Neural progenitor cell (in vitro differentiated cells): ENCODE measurements at regions not wholly inside any gene's neighbourhood (a gene's known extent, or its start where the extent isn't known, plus 50 kb on each side); places are given as distances from the start of the nearest gene placed in this dataset.
A peak's percentile ranks its signal among the peaks of the same experiment; 100 is the strongest.

Source experiments
- DNase-seq: peaks from one replicate; pipeline ENCODE4 v3.0.0-alpha.2; 2016; ENCODE audit warnings: low spot score
- H2AFZ ChIP-seq: fragments of 200-600 bp; sonication (generic); replicated peaks from 2 replicates; pipeline ENCODE4 v1.6.1; 2016; ENCODE audit warnings: antibody characterized with exemption
- H3F3A ChIP-seq: fragments of 200-600 bp; sonication (generic); 2 replicates; pipeline ENCODE4 v1.6.1; 2016; ENCODE audit warnings: antibody characterized with exemption, low read depth
- H3K27ac ChIP-seq: fragments of 200-600 bp; sonication (generic); 2 replicates; pipeline ENCODE4 v1.5.1; 2016; ENCODE audit warnings: mild to moderate bottlenecking
- H3K27me3 ChIP-seq: fragments of 200-600 bp; sonication (generic); 2 replicates; pipeline ENCODE4 v1.6.1; 2016; ENCODE audit warnings: mild to moderate bottlenecking, moderate library complexity
- H3K36me3 ChIP-seq: fragments of 200-600 bp; sonication (generic); 2 replicates; pipeline ENCODE4 v1.5.1; 2016
- H3K4me1 ChIP-seq: fragments of 200-600 bp; sonication (generic); 2 replicates; pipeline ENCODE4 v1.6.1; 2016; ENCODE audit warnings: mixed run types
- H3K4me2 ChIP-seq: fragments of 200-600 bp; sonication (generic); 2 replicates; pipeline ENCODE4 v1.6.1; 2016
- H3K4me3 ChIP-seq: fragments of 200-600 bp; sonication (generic); 2 replicates; pipeline ENCODE4 v1.5.1; 2016
- H3K79me2 ChIP-seq: fragments of 200-600 bp; sonication (generic); 2 replicates; pipeline ENCODE4 v1.6.1; 2016; ENCODE audit warnings: low read depth
- H3K9ac ChIP-seq: fragments of 200-600 bp; sonication (generic); 2 replicates; pipeline ENCODE4 v1.6.1; 2016
- H3K9me3 ChIP-seq: fragments of 200-600 bp; sonication (generic); 2 replicates; pipeline ENCODE4 v1.5.1; 2016; ENCODE audit warnings: low read depth
- H4K20me1 ChIP-seq: fragments of 200-600 bp; sonication (generic); 2 replicates; pipeline ENCODE4 v1.6.1; 2016; ENCODE audit warnings: low read depth
- H3K27ac Mint-ChIP-seq: 3 replicates; pipeline ENCODE4 v1.8.0; 2021; ENCODE audit warnings: mixed read lengths
- H3K27me3 Mint-ChIP-seq: 2 replicates; pipeline ENCODE4 v1.8.0; 2022; ENCODE audit warnings: low read depth, mild to moderate bottlenecking, inconsistent platforms, moderate library complexity, mixed read lengths; ENCODE audit not compliant: insufficient read depth
- H3K36me3 Mint-ChIP-seq: 3 replicates; pipeline ENCODE4 v1.8.0; 2021; ENCODE audit warnings: mixed read lengths
- H3K4me1 Mint-ChIP-seq: 3 replicates; pipeline ENCODE4 v1.8.0; 2021; ENCODE audit warnings: mixed read lengths
- H3K4me3 Mint-ChIP-seq: 3 replicates; pipeline ENCODE4 v1.8.0; 2021; ENCODE audit warnings: mild to moderate bottlenecking, moderate library complexity, mixed read lengths
- H3K9me3 Mint-ChIP-seq: 3 replicates; pipeline ENCODE4 v1.8.0; 2020; ENCODE audit warnings: mixed read lengths
- EZH2 ChIP-seq: fragments of 200-600 bp; sonication (generic); IDR thresholded peaks from 2 replicates; pipeline ENCODE4 v1.6.1; 2017; ENCODE audit warnings: antibody characterized with exemption, mild to moderate bottlenecking, moderate library complexity
- EZH2phosphoT487 ChIP-seq: fragments of 200-600 bp; sonication (generic); IDR thresholded peaks from 2 replicates; pipeline ENCODE4 v1.6.1; 2017; ENCODE audit warnings: antibody characterized with exemption
- TF ChIP-seq, protein P1 (sequence below): fragments of 200-600 bp; sonication (generic); IDR thresholded peaks from 2 replicates; pipeline ENCODE4 v1.5.1; 2017; ENCODE audit warnings: antibody characterized with exemption, mild to moderate bottlenecking

- Mint-ChIP-seq H3K4me1 (no peaks in the 10 kb centered on the region), H3K27ac (no peak overlapping the region), H3K9me3 (no peaks in the 10 kb centered on the region), H3K27me3 (no peaks in the 10 kb centered on the region), H3K36me3 (no peaks in the 10 kb centered on the region), H3K4me3 (no peak overlapping the region)
- Histone ChIP-seq H4K20me1 (no peaks in the 10 kb centered on the region), H3K9me3 (no peaks in the 10 kb centered on the region), H3K27ac (no peak overlapping the region), H3K4me2 (no peak overlapping the region), H3F3A (no peaks in the 10 kb centered on the region), H3K9ac (no peak overlapping the region), H3K4me1 (peaks cover 11% of the 10 kb centered on the region), H3K79me2 (no peaks in the 10 kb centered on the region), H3K27me3 (no peaks in the 10 kb centered on the region), H2AFZ (no peak overlapping the region), H3K36me3 (no peaks in the 10 kb centered on the region), H3K4me3 (no peak overlapping the region)
- DNase-seq, result no peak
- no peak for TF ChIP-seq EZH2
Observed at GRCh38 chr1:71167505-71167904, 86.7 kb upstream of the ZRANB2 start.

- Histone ChIP-seq H4K20me1 (no peaks in the 10 kb centered on the region), H3F3A (no peaks in the 10 kb centered on the region), H3K4me2 (peak overlapping the region; percentile 9), H3K9me3 (no peaks in the 10 kb centered on the region), H3K9ac (no peak overlapping the region), H3K27me3 (no peaks in the 10 kb centered on the region), H3K27ac (no peak overlapping the region), H2AFZ (no peak overlapping the region), H3K4me3 (no peak overlapping the region), H3K36me3 (no peaks in the 10 kb centered on the region), H3K4me1 (peaks cover 11% of the 10 kb centered on the region), H3K79me2 (no peaks in the 10 kb centered on the region)
- H3K4me1 Mint-ChIP-seq, result no peaks in the 10 kb centered on the region
- H3K27me3 Mint-ChIP-seq, result no peaks in the 10 kb centered on the region
- no peak overlapping the region for H3K4me3 Mint-ChIP-seq
- no peak overlapping the region for H3K27ac Mint-ChIP-seq
- H3K36me3 Mint-ChIP-seq, result no peaks in the 10 kb centered on the region
- TF ChIP-seq EZH2phosphoT487 (no peak), EZH2 (no peak)
- TF ChIP-seq, protein P1, sequence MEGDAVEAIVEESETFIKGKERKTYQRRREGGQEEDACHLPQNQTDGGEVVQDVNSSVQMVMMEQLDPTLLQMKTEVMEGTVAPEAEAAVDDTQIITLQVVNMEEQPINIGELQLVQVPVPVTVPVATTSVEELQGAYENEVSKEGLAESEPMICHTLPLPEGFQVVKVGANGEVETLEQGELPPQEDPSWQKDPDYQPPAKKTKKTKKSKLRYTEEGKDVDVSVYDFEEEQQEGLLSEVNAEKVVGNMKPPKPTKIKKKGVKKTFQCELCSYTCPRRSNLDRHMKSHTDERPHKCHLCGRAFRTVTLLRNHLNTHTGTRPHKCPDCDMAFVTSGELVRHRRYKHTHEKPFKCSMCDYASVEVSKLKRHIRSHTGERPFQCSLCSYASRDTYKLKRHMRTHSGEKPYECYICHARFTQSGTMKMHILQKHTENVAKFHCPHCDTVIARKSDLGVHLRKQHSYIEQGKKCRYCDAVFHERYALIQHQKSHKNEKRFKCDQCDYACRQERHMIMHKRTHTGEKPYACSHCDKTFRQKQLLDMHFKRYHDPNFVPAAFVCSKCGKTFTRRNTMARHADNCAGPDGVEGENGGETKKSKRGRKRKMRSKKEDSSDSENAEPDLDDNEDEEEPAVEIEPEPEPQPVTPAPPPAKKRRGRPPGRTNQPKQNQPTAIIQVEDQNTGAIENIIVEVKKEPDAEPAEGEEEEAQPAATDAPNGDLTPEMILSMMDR, result no peak
- DNase-seq, result no peak
- no peaks in the 10 kb centered on the region for H3K9me3 Mint-ChIP-seq
Observed at GRCh38 chr1:71166178-71167173, 85.6 kb upstream of the ZRANB2 start.

DNA sequence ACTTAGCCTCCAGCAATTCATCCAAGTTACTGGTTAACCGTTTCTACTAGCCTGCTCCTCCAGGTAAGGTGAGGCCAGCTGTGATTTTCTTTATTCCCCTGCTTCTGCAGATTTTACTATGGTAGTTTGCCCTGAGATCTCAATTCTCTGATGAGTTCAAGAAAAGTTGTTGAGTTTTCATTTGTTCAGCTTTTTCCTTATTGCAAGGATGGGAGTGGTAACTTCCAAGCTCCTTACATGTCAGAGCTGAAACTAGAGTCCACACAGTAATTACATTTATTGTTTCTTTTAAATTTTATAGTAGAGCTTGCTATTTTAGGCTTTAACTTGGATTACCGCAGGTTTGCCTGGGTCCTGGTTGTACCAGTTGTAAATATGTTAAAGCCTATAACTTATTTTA, 76.9 kb upstream of the ZRANB2 start:
- Mint-ChIP-seq H3K36me3 (no peaks in the 10 kb centered on the region), H3K4me1 (peaks cover 8% of the 10 kb centered on the region)
- no peak overlapping the region for H3K4me3 ChIP-seq

More for the DNA sequence above, 76.9 kb upstream of the ZRANB2 start:
- no peak overlapping the region for H3K4me2 ChIP-seq
- no peak overlapping the region for H3K27ac ChIP-seq
- peaks cover 2% of the 10 kb centered on the region for H3K27me3 Mint-ChIP-seq
- no peak overlapping the region for H3K4me3 Mint-ChIP-seq
- H2AFZ ChIP-seq, result no peak overlapping the region
- no peak overlapping the region for H3K9ac ChIP-seq
- TF ChIP-seq EZH2phosphoT487, result no peak
- TF ChIP-seq, protein P1, result no peak
- no peak for TF ChIP-seq EZH2
- H3K27me3 ChIP-seq, result no peaks in the 10 kb centered on the region
- no peaks in the 10 kb centered on the region for H4K20me1 ChIP-seq
- no peaks in the 10 kb centered on the region for H3K79me2 ChIP-seq
- H3K4me1 ChIP-seq, result peaks cover 3% of the 10 kb centered on the region
- H3K9me3 Mint-ChIP-seq, result no peaks in the 10 kb centered on the region
- no peaks in the 10 kb centered on the region for H3F3A ChIP-seq
- no peaks in the 10 kb centered on the region for H3K9me3 ChIP-seq
- no peak for DNase-seq
- H3K36me3 ChIP-seq, result no peaks in the 10 kb centered on the region
- H3K27ac Mint-ChIP-seq, result no peak overlapping the region
